Suprapubic skin (tissue), 3 donors: ENCODE measurements at regions not wholly inside any gene's neighbourhood (a gene's known extent, or its start where the extent isn't known, plus 50 kb on each side); places are given as distances from the start of the nearest gene placed in this dataset.

Source experiments
- EP300 ChIP-seq: sonication (generic); formaldehyde crosslinking; IDR thresholded peaks from one replicate; pipeline ENCODE4 v1.6.1; 2017; ENCODE audit warnings: antibody characterized with exemption
- POLR2A ChIP-seq, 2 donors: fragments of 450-650 bp; IDR thresholded peaks; one replicate each; pipeline ENCODE4 v1.6.1; 2017; ENCODE audit warnings: antibody characterized with exemption in 2 of 2, mild to moderate bottlenecking in 2 of 2, moderate library complexity in 2 of 2
- TF ChIP-seq, protein P1 (sequence below), 2 donors: fragments of 200-600 bp in 1 of 2; fragments of 450-650 bp in 1 of 2; sonication (generic) in 1 of 2; IDR thresholded peaks; one replicate each; pipeline ENCODE4 v1.5.1; 2016 to 2019; ENCODE audit warnings: antibody characterized with exemption in 2 of 2, mild to moderate bottlenecking in 1 of 2, moderate library complexity in 1 of 2

- TF ChIP-seq POLR2A (IDR thresholded peaks at IDR 0.05) = no peak
- TF ChIP-seq, protein P1, sequence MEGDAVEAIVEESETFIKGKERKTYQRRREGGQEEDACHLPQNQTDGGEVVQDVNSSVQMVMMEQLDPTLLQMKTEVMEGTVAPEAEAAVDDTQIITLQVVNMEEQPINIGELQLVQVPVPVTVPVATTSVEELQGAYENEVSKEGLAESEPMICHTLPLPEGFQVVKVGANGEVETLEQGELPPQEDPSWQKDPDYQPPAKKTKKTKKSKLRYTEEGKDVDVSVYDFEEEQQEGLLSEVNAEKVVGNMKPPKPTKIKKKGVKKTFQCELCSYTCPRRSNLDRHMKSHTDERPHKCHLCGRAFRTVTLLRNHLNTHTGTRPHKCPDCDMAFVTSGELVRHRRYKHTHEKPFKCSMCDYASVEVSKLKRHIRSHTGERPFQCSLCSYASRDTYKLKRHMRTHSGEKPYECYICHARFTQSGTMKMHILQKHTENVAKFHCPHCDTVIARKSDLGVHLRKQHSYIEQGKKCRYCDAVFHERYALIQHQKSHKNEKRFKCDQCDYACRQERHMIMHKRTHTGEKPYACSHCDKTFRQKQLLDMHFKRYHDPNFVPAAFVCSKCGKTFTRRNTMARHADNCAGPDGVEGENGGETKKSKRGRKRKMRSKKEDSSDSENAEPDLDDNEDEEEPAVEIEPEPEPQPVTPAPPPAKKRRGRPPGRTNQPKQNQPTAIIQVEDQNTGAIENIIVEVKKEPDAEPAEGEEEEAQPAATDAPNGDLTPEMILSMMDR (IDR thresholded peaks at IDR 0.05) = no peak
- no peak for TF ChIP-seq EP300
Measured at GRCh38 chr20:59387891-59388290, 87.5 kb downstream of the EDN3 start.
